ENCODE measurements at regions not wholly inside any gene's neighbourhood (a gene's known extent, or its start where the extent isn't known, plus 50 kb on each side); places are given as distances from the start of the nearest gene placed in this dataset.

- H3K27ac ChIP-seq: no peak overlapping the region
- TF ChIP-seq EP300 (IDR thresholded peaks at IDR 0.05) (no peak), POLR2AphosphoS5 (IDR thresholded peaks at IDR 0.05) (no peak), CTCF (IDR thresholded peaks at IDR 0.05) (no peak), POLR2A (IDR thresholded peaks at IDR 0.05) (no peak)
- intact Hi-C loops (cut with DNase I): no loop called here
- H3K27me3 ChIP-seq: no peaks in the 10 kb centered on the region
- H3K4me3 ChIP-seq: no peak overlapping the region
- DNase-seq: no peak
- no peaks in the 10 kb centered on the region for H3K36me3 ChIP-seq
- no peaks in the 10 kb centered on the region for H3K4me1 ChIP-seq
- no peaks in the 10 kb centered on the region for H3K9me3 ChIP-seq
Observed at GRCh38 chr18:1922066-1922465, 649.2 kb downstream of the METTL4 start.

- no peaks in the 10 kb centered on the region for H3K4me1 ChIP-seq
- no peak overlapping the region for H3K27ac ChIP-seq
- no peaks in the 10 kb centered on the region for H3K27me3 ChIP-seq
- 68 to 84% methylated on average over 6 of the region's 6 CpGs for WGBS, 2 donors
- no peak for DNase-seq
- intact Hi-C loops (cut with DNase I): no loop called here
- no peak overlapping the region for H3K4me3 ChIP-seq
- TF ChIP-seq EP300 (IDR thresholded peaks at IDR 0.05) (no peak), POLR2AphosphoS5 (IDR thresholded peaks at IDR 0.05) (no peak), POLR2A (IDR thresholded peaks at IDR 0.05) (no peak), CTCF (IDR thresholded peaks at IDR 0.05) (no peak)
- no peaks in the 10 kb centered on the region for H3K36me3 ChIP-seq
- no peaks in the 10 kb centered on the region for H3K9me3 ChIP-seq
Observed at GRCh38 chr18:1928711-1929110, 642.6 kb downstream of the METTL4 start.

GRCh38 chr18:1929720-1930119, 641.6 kb downstream of the METTL4 start:
- Histone ChIP-seq H3K4me3 (no peak overlapping the region), H3K36me3 (no peaks in the 10 kb centered on the region), H3K9me3 (no peaks in the 10 kb centered on the region), H3K27me3 (no peaks in the 10 kb centered on the region), H3K27ac (no peak overlapping the region), H3K4me1 (no peaks in the 10 kb centered on the region)
- no peak for DNase-seq
- TF ChIP-seq EP300 (IDR thresholded peaks at IDR 0.05) (no peak), POLR2AphosphoS5 (IDR thresholded peaks at IDR 0.05) (no peak), POLR2A (IDR thresholded peaks at IDR 0.05) (no peak), CTCF (IDR thresholded peaks at IDR 0.05) (no peak)
- intact Hi-C loops (cut with DNase I): no loop called here
- WGBS, 2 donors: 93% methylated on average over 5 of the region's 5 CpGs

- intact Hi-C loops (cut with DNase I): no loop called here
- WGBS, 2 donors: 67 to 73% methylated on average over 5 of the region's 5 CpGs
- no peak for DNase-seq
Observed at GRCh38 chr18:1930291-1931270, 640.7 kb downstream of the METTL4 start.

More at GRCh38 chr18:1930291-1931270, 640.7 kb downstream of the METTL4 start:
- no peaks in the 10 kb centered on the region for H3K27me3 ChIP-seq
- no peak overlapping the region for H3K4me3 ChIP-seq
- H3K27ac ChIP-seq: no peak overlapping the region
- H3K9me3 ChIP-seq: no peaks in the 10 kb centered on the region
- no peaks in the 10 kb centered on the region for H3K4me1 ChIP-seq
- no peak for TF ChIP-seq CTCF (IDR thresholded peaks at IDR 0.05)
- H3K36me3 ChIP-seq: no peaks in the 10 kb centered on the region

All from sigmoid colon (tissue), 6 donors.